ENCODE measurements at regions not wholly inside any gene's neighbourhood (a gene's known extent, or its start where the extent isn't known, plus 50 kb on each side); places are given as distances from the start of the nearest gene placed in this dataset.
"Not testable (repeated sequence)": the region's sequence is repeated elsewhere in the genome, so short reads cannot be mapped to it uniquely, and the experiment has no call there.

- not testable (repeated sequence) for TF ChIP-seq POLR2A, POLR2AphosphoS5 (IDR thresholded peaks at IDR 0.05; ENCODE audit: low read depth, low read length)
These were observed 392.5 kb downstream of the PRELID2 start for GRCh38 chr5:145442661-145443060.
